HG02678 (cell line): ENCODE measurements at regions not wholly inside any gene's neighbourhood (a gene's known extent, or its start where the extent isn't known, plus 50 kb on each side); places are given as distances from the start of the nearest gene placed in this dataset.
"Not testable (repeated sequence)": the region's sequence is repeated elsewhere in the genome, so short reads cannot be mapped to it uniquely, and the experiment has no call there.

ENCODE experiments used
- ATAC-seq: cut with Tn5 transposase; IDR thresholded peaks from one replicate; pipeline ENCODE4 v1.9.1; 2021; ENCODE audit warnings: mild to moderate bottlenecking, moderate library complexity; ENCODE audit not compliant: unreplicated experiment

DNA sequence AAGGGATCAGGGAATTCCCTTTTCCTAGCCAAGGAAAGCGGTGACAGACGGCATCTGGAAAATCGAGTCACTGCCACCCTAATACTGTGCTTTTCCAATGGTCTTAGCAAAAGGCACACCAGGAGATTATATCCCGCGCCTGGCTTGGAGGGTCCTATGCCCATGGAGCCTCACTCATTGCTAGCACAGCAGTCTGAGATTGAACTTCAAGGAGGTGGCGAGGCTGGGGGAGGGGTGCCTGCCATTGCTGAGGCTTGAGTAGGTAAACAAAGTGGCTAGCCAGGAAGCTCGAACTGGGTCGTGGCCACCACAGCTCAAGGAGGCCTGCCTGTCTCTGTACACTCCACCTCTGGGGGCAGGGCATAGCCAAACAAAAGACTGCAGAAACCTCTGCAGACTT lies 556.5 kb upstream of the IZUMO3 start:
- not testable (repeated sequence) for ATAC-seq

DNA sequence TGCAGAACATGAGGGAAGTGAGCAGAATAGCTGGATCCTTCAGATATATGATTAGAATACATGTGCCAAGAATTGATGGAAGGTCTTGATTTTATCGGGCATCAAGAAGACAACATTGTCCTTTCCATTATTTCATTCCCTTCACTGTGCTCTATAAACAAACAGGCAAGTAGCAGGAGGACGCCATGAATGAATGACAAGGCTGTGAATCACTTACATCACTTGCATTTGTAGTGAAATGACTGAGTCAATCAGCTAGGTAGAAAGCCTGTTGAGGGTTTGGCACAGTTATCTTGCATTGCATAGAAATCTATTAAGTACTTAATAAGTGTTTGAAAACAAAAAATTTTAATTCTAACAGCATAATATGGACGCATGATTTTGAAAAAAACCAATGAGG lies 548.8 kb upstream of the IZUMO3 start:
- no peak for ATAC-seq

GRCh38 chr9:25078202-25078601 lies 532.5 kb upstream of the IZUMO3 start:
- ATAC-seq = no peak

- no peak for ATAC-seq
Observed at GRCh38 chr9:25048098-25048724, 502.5 kb upstream of the IZUMO3 start.

DNA sequence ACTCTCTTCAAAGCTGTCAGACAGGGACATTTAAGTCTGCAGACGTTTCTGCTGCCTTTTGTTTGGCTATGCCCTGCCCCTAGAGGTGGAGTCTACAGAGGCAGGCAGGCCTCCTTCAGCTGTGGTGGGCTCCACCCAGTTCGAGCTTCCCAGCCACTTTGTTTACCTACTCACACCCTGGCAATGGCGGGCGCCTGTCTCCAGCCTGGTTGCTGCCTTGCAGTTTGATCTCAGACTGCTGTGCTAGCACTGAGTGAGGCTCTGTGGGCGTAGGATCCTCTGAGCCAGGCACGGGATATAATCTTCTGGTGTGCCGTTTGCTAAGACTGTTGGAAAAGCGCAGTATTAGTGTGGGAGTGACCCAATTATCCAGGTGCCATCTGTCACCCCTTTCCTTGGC lies 499.8 kb upstream of the IZUMO3 start:
- not testable (repeated sequence) for ATAC-seq

- no peak for ATAC-seq
Observed at GRCh38 chr9:25029743-25030142, 484.0 kb upstream of the IZUMO3 start.

- no peak for ATAC-seq
Observed at GRCh38 chr9:25025686-25026085, 480.0 kb upstream of the IZUMO3 start.

- no peak for ATAC-seq
Observed at GRCh38 chr9:25025156-25025555, 479.5 kb upstream of the IZUMO3 start.

GRCh38 chr9:25017779-25018178 lies 472.1 kb upstream of the IZUMO3 start:
- ATAC-seq = no peak

- ATAC-seq = no peak
Observed at GRCh38 chr9:25010027-25010662, 464.4 kb upstream of the IZUMO3 start.

DNA sequence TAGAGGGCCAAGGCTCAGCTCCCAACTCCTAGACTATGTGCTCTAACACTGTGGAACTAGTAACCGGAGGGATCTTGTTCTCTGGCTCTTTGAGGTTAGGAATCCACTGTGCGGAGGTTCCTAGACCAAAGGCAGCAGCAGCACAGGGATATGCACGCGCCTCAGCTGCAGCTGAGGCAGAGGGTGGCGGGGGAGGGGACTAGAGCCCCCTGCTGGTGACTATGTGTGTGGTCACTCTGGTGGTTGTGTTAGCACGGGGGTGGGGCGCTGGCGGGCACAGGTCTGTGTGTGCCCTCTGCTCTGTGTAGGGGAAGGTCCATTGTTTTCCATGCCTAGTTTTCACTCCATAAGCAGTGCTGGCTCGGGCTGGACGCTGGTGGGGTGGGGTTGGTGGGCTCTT lies 458.0 kb upstream of the IZUMO3 start:
- no peak for ATAC-seq

- no peak for ATAC-seq
Observed at GRCh38 chr9:24986331-24986730, 440.6 kb upstream of the IZUMO3 start.

DNA sequence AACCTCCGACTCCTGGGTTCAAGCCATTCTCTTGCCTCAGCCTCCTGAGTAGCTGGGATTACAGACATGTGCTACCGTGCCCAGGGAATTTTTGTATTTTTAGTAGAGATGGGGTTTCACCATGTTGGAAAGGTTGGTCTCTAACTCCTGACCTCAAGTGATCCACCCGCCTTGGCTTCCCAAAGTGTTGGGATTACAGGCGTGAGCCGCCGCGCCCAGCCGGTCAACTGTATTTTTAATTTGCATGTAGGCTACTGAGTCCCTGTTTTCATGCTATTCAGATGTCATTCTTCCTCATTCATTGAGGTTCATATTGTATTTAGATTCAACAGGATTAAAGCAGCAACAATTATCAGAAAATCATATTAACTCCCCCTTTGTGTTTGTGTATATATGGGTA lies 425.1 kb upstream of the IZUMO3 start:
- ATAC-seq = not testable (repeated sequence)

DNA sequence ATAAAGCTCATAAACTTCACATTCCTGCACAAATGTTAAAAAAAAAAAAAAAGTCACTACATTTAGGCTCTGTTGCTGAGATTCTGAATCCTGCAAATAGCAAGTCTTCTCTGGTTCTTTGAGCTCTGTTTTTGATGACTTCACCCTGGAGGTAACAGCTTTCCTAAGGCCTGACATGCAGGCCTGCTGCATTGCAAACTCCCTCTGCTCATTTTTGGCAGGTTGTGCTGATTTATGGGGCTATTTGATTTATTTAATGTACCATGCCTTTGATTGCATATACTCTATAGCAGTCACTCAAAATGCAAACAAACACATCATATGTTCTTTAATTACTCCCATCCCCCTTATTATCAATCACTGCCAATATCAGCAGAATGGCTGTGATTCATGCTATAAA lies 416.1 kb upstream of the IZUMO3 start:
- ATAC-seq = no peak

- ATAC-seq = no peak
Observed at GRCh38 chr9:24953070-24953469, 407.4 kb upstream of the IZUMO3 start.

DNA sequence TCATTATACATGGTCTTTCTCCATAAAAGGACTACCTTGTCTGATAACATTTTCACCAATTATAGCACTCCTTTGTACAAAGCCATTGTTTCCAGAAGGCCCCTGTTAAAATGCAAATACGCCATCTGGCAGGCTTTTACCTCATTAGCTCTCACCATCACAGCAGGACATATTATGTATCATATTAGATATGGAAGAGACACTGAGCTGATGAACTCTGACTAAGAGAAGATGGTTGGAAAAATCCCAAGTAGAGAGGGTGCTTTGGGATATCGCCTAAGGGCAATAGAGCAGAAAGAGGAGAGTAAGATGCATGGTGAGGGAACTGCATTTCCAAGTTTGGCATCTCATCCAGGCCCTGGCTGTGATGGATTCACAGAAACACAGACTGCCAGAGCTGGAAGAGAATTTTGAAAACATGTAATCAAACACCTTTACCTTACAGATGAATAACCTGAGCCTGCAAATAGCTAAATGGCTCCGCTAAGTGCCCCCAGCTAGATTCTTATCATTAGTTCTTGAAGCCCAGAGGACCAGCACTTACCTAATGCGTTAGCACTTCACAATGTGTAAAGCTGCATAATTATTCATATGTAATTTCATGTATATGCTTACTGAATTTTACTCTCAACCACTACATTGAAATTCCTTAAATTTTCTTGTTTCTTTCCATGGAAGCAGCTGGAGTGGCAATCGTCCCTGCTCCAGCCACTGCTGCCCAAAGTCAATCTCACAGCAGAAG lies 393.6 kb upstream of the IZUMO3 start:
- no peak for ATAC-seq

DNA sequence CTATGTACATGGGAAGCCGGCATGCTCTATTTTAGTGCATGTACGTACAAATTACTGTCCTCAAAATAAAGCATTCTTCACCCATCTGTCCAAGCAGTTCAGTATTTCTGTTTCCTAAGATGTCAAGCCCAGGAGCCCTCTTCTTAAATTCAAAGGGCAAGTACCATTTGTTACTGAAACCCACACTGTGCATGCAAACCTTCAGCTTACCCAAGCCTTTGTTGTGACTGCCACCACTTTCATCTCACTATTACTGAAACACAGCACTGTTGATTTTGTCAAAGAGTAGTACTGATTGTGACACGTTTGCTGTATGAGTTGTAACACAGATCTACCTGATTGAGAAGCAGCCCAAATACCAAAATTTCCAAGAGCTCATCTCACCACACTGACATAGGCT lies 390.4 kb upstream of the IZUMO3 start:
- peak; percentile 57 for ATAC-seq

- peak; percentile 65 for ATAC-seq
Observed at GRCh38 chr9:24932785-24933184, 387.1 kb upstream of the IZUMO3 start.

GRCh38 chr9:24931894-24932293 lies 386.2 kb upstream of the IZUMO3 start:
- ATAC-seq = no peak

GRCh38 chr9:24912767-24913166 lies 367.1 kb upstream of the IZUMO3 start:
- ATAC-seq = no peak

GRCh38 chr9:24901319-24901718 lies 355.6 kb upstream of the IZUMO3 start:
- no peak for ATAC-seq

DNA sequence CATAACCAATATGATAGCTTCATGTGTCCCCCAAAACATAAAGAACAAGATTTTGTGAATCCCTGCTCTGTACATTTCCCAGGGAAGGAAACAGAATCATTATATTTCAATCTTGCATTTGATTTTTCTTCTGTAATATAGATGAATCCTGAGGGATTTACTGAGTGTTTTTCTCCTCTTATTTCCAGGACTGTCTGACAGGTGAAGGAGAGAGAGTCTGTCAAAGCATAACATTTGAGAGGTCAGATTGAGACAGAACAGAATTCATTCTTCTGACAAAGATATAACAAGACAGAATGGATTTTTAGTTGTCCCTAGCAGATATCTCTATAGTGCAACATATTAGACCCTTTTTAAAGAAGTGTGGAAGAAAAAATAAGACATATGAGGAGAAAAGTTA lies 354.5 kb upstream of the IZUMO3 start:
- no peak for ATAC-seq
